H1 (cell line): ENCODE measurements at regions not wholly inside any gene's neighbourhood (a gene's known extent, or its start where the extent isn't known, plus 50 kb on each side); places are given as distances from the start of the nearest gene placed in this dataset.
A peak's percentile ranks its signal among the peaks of the same experiment; 100 is the strongest.

Experiments
- CTCF ChIA-PET: fragments of 300-600 bp; sonication (Branson Sonifier 250); formaldehyde crosslinking; loops from one replicate; lab custom pipeline; 2021; ENCODE audit not compliant: partially characterized antibody; lab: Charles Lee
- POLR2A ChIA-PET: fragments of 300-600 bp; sonication (Branson Sonifier 250); formaldehyde crosslinking; loops from one replicate; lab custom pipeline; 2021; ENCODE audit warnings: inconsistent platforms; ENCODE audit not compliant: partially characterized antibody; lab: Charles Lee
- DNase-seq, 2 experiments: peaks; one replicate each; pipeline versions ENCODE4 v3.0.0 to v3.0.0-alpha.2; 2010 to 2022; ENCODE audit warnings: low spot score in 2 of 2, low read depth in 1 of 2, mixed read lengths in 1 of 2
- FAIRE-seq: peaks from 2 replicates; lab custom pipeline; 2011; peaks lifted over from hg19 to GRCh38; lab: Jason Lieb, UNC
- H2AFZ ChIP-seq: 2 replicates; pipeline ENCODE4 v1.8.1; 2012; ENCODE audit warnings: low read length, inconsistent platforms
- H2AK5ac ChIP-seq: 2 replicates; pipeline ENCODE4 v1.6.1; 2013; ENCODE audit warnings: low read depth, low read length
- H2BK120ac ChIP-seq: replicated peaks from 2 replicates; pipeline ENCODE3; 2013; ENCODE audit warnings: low read depth, low read length, inconsistent platforms
- H2BK12ac ChIP-seq: 2 replicates; pipeline ENCODE4 v1.6.1; 2013; ENCODE audit warnings: low read depth, low read length
- H2BK15ac ChIP-seq: 2 replicates; pipeline ENCODE4 v1.6.1; 2013; ENCODE audit warnings: low read length
- H2BK20ac ChIP-seq: 2 replicates; pipeline ENCODE4 v1.6.1; 2013; ENCODE audit warnings: low read length
- H2BK5ac ChIP-seq: 2 replicates; pipeline ENCODE4 v1.6.1; 2013; ENCODE audit warnings: low read depth, low read length
- H3K14ac ChIP-seq: 2 replicates; pipeline ENCODE4 v1.6.1; 2013; ENCODE audit warnings: inconsistent platforms; ENCODE audit not compliant: insufficient read length
- H3K18ac ChIP-seq: 2 replicates; pipeline ENCODE4 v1.6.1; 2013; ENCODE audit warnings: low read length; ENCODE audit errors: extremely low read depth
- H3K23ac ChIP-seq: 2 replicates; pipeline ENCODE4 v1.6.1; 2013; ENCODE audit warnings: inconsistent platforms; ENCODE audit not compliant: insufficient read length
- H3K23me2 ChIP-seq: 2 replicates; pipeline ENCODE4 v1.6.1; 2013; ENCODE audit warnings: low read depth, low read length
- H3K27ac ChIP-seq: 2 replicates; pipeline ENCODE4 v1.6.1; 2011; ENCODE audit warnings: low read depth, low read length, inconsistent platforms
- H3K27me3 ChIP-seq, 4 experiments: replicated peaks in 1 of 4; 1 replicate in 1 of 4; 2 replicates in 3 of 4; pipeline versions ENCODE4 v1.6.1 to v1.8.1; 2011 to 2013; ENCODE audit warnings: low read length in 3 of 4, mild to moderate bottlenecking in 3 of 4, inconsistent platforms in 2 of 4, mixed read lengths in 2 of 4, moderate library complexity in 1 of 4; ENCODE audit not compliant: control insufficient read depth in 3 of 4, insufficient read depth in 3 of 4; ENCODE audit errors: extremely low read depth in 1 of 4
- H3K36me3 ChIP-seq, 4 experiments: 2 replicates each; pipeline versions ENCODE4 v1.6.1 to v1.8.1; 2011 to 2013; ENCODE audit warnings: mild to moderate bottlenecking in 4 of 4, low read length in 3 of 4, moderate library complexity in 2 of 4, control low read depth in 1 of 4, inconsistent platforms in 1 of 4; ENCODE audit not compliant: insufficient read depth in 4 of 4, control insufficient read depth in 2 of 4
- H3K4ac ChIP-seq: replicated peaks from 2 replicates; pipeline ENCODE3; 2013; ENCODE audit warnings: low read length, low read depth, mixed read lengths, inconsistent platforms; ENCODE audit not compliant: insufficient read length
- H3K4me1 ChIP-seq, 4 experiments: replicated peaks in 1 of 4; 1 replicate in 1 of 4; 2 replicates in 3 of 4; pipeline versions ENCODE4 v1.6.1 to v1.8.1; 2011 to 2013; ENCODE audit warnings: low read length in 3 of 4, inconsistent platforms in 2 of 4, mixed read lengths in 1 of 4; ENCODE audit not compliant: insufficient read depth in 4 of 4, control insufficient read depth in 3 of 4
- H3K4me2 ChIP-seq, 2 experiments: 2 replicates each; pipeline versions ENCODE4 v1.6.1 to v1.8.1; 2011 to 2013; ENCODE audit warnings: low read depth in 2 of 2, low read length in 2 of 2, control low read depth in 1 of 2, inconsistent platforms in 1 of 2, mild to moderate bottlenecking in 1 of 2; ENCODE audit not compliant: insufficient read depth in 1 of 2
- H3K4me3 ChIP-seq, 4 experiments: fragments of 200-600, 300-600 bp in 1 of 4; sonication (generic), shearing (Covaris generic), sonication (Bioruptor Twin) in 1 of 4; 2 replicates each; pipeline versions ENCODE4 v1.5.1 to v1.8.1; 2011 to 2016; ENCODE audit warnings: low read length in 4 of 4, low read depth in 3 of 4, control low read depth in 2 of 4, inconsistent platforms in 2 of 4, mild to moderate bottlenecking in 2 of 4, mixed read lengths in 1 of 4, moderate library complexity in 1 of 4; ENCODE audit not compliant: insufficient read depth in 2 of 4; ENCODE audit errors: extremely low read depth in 1 of 4
- H3K56ac ChIP-seq: replicated peaks from 2 replicates; pipeline ENCODE3; 2013; ENCODE audit warnings: low read depth, mild to moderate bottlenecking, mixed read lengths, low read length, inconsistent platforms; ENCODE audit not compliant: insufficient read length
- H3K79me1 ChIP-seq: 2 replicates; pipeline ENCODE4 v1.6.1; 2013; ENCODE audit warnings: low read depth, low read length, control low read depth
- H3K79me2 ChIP-seq, 2 experiments: 2 replicates each; pipeline versions ENCODE4 v1.6.1 to v1.8.1; 2012 to 2013; ENCODE audit warnings: low read length in 2 of 2, mild to moderate bottlenecking in 2 of 2, inconsistent platforms in 1 of 2; ENCODE audit not compliant: insufficient read depth in 2 of 2, control insufficient read depth in 1 of 2
- H3K9ac ChIP-seq, 4 experiments: replicated peaks in 1 of 4; 1 replicate in 1 of 4; 2 replicates in 3 of 4; pipeline versions ENCODE4 v1.6.1 to v1.8.1; 2011 to 2013; ENCODE audit warnings: low read depth in 3 of 4, low read length in 3 of 4, control low read depth in 2 of 4, mild to moderate bottlenecking in 2 of 4, moderate library complexity in 2 of 4, inconsistent platforms in 1 of 4; ENCODE audit errors: extremely low read depth in 1 of 4
- H3K9me3 ChIP-seq, 2 experiments: 2 replicates each; pipeline versions ENCODE4 v1.6.1 to v1.8.1; 2012 to 2013; ENCODE audit warnings: mild to moderate bottlenecking in 2 of 2, moderate library complexity in 2 of 2, control low read depth in 1 of 2, inconsistent platforms in 1 of 2, low read depth in 1 of 2, low read length in 1 of 2, mixed read lengths in 1 of 2; ENCODE audit not compliant: insufficient read depth in 2 of 2
- H4K20me1 ChIP-seq, 2 experiments: replicated peaks in 1 of 2; 2 replicates each; pipeline versions ENCODE3 to v1.8.1; 2011 to 2013; ENCODE audit warnings: inconsistent platforms in 2 of 2, low read length in 2 of 2, mild to moderate bottlenecking in 1 of 2; ENCODE audit not compliant: insufficient read depth in 2 of 2, control insufficient read depth in 1 of 2
- H4K5ac ChIP-seq: 2 replicates; pipeline ENCODE4 v1.6.1; 2013; ENCODE audit warnings: low read length, low read depth, mixed read lengths, inconsistent platforms; ENCODE audit not compliant: insufficient read length
- H4K8ac ChIP-seq: 2 replicates; pipeline ENCODE4 v1.8.0; 2013; ENCODE audit warnings: mild to moderate bottlenecking, moderate library complexity, low read length, inconsistent platforms; ENCODE audit not compliant: insufficient read depth; ENCODE audit errors: extremely low read depth
- H4K91ac ChIP-seq: replicated peaks from 2 replicates; pipeline ENCODE3; 2013; ENCODE audit warnings: low read length, mixed read lengths, inconsistent platforms; ENCODE audit not compliant: insufficient read length
- SIX5 ChIP-seq: IDR thresholded peaks from 2 replicates; pipeline ENCODE4 v1.6.1; 2011; ENCODE audit warnings: mild to moderate bottlenecking, low read depth, low read length
- WGBS, 2 experiments: shearing (Covaris generic) in 1 of 2; methylation state at CpG; one replicate each; pipeline versions ENCODE4 v1.1.6 to v1.1.7; 2013 to 2015; ENCODE audit warnings: low lambda C conversion rate in 2 of 2, mixed read lengths in 2 of 2, inconsistent platforms in 1 of 2, low coverage in 1 of 2, missing lambda C conversion rate in 1 of 2; ENCODE audit not compliant: insufficient replicate concordance in 2 of 2, insufficient coverage in 1 of 2, insufficient read length in 1 of 2; ENCODE audit errors: extremely low coverage in 1 of 2, missing lambda C conversion rate in 1 of 2; 5-methylcytosine and 5-hydroxymethylcytosine counted together

DNA sequence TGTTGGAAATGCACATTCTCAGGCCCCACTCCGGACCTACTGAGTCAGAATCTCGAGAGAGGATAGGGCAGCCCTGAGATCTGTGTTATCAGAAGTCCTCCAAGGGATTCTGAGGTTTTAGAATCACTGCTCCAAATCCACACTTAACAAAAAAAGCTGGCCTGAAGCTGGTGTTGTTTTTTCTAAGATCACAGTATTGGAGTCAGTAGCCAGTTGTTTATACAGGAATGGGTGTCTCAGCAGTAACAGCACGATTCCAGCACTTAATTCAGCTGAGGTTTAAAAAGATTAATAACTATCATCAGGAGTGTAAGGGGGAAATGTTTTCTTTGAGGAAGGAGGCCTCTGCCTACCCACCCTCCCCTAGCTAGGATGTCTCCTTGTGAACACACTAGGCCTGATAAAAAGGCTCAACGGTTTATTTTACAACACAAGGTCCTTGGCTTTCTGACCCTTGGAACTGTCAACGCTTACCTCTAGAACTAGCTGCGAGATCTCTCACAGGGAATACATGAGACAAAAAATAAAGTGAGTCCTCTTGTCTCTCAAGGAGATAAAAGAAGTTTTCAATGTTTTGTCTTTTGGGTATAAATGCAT lies 505.4 kb downstream of the CD83 start:
- 92% methylated on average over 6 of the region's 6 CpGs; no CpG with 5 or more reads in 1 of the 2 experiments for WGBS, 2 experiments
- Histone ChIP-seq H2AK5ac (0 out of 2 replicates have a peak overlapping the region, but pooled peaks have one; percentile 14), H3K9me3 (no peaks in the 10 kb centered on the region; a peak in 1 of 4 replicates), H3K4me1 (peaks cover 5 to 22% (median 15%) of the 10 kb centered on the region in 4 experiments), H4K91ac (no peak overlapping the region), H2BK15ac (0 out of 2 replicates have a peak overlapping the region, but pooled peaks have one; percentile 78), H2BK5ac (no peak overlapping the region), H2AFZ (no peak overlapping the region), H4K5ac (no peak overlapping the region), H3K79me2 (no peaks in the 10 kb centered on the region), H3K4me3 (no peak overlapping the region), H3K27ac (no peak overlapping the region), H2BK12ac (no peak overlapping the region; the same call in 1 of the 2 replicates), H3K56ac (no peak overlapping the region), H2BK20ac (no peak overlapping the region), H3K9ac (no peak overlapping the region), H4K20me1 (no peaks in the 10 kb centered on the region), H4K8ac (no peak overlapping the region), H3K14ac (no peak overlapping the region), H2BK120ac (peak overlapping the region; percentile 16), H3K23ac (no peak overlapping the region), H3K79me1 (no peaks in the 10 kb centered on the region), H3K4ac (no peak overlapping the region), H3K18ac (no peak overlapping the region), H3K27me3 (no peaks in the 10 kb centered on the region), H3K4me2 (no peak overlapping the region), H3K23me2 (no peaks in the 10 kb centered on the region; the same call in 1 of the 2 replicates), H3K36me3 (no peaks in the 10 kb centered on the region)
- DNase-seq (no peak), FAIRE-seq (no peak)
- POLR2A ChIA-PET: no interaction called here
- CTCF ChIA-PET: interaction anchor here (1.2 to 1.3 kb wide), 2 partner anchors 17 to 88 kb away, joined by 3 read pairs; no protein-coding TSS in a partner anchor
- TF ChIP-seq SIX5: no peak
